ENCODE measurements at regions not wholly inside any gene's neighbourhood (a gene's known extent, or its start where the extent isn't known, plus 50 kb on each side); places are given as distances from the start of the nearest gene placed in this dataset.
A peak's percentile ranks its signal among the peaks of the same experiment; 100 is the strongest.

DNA sequence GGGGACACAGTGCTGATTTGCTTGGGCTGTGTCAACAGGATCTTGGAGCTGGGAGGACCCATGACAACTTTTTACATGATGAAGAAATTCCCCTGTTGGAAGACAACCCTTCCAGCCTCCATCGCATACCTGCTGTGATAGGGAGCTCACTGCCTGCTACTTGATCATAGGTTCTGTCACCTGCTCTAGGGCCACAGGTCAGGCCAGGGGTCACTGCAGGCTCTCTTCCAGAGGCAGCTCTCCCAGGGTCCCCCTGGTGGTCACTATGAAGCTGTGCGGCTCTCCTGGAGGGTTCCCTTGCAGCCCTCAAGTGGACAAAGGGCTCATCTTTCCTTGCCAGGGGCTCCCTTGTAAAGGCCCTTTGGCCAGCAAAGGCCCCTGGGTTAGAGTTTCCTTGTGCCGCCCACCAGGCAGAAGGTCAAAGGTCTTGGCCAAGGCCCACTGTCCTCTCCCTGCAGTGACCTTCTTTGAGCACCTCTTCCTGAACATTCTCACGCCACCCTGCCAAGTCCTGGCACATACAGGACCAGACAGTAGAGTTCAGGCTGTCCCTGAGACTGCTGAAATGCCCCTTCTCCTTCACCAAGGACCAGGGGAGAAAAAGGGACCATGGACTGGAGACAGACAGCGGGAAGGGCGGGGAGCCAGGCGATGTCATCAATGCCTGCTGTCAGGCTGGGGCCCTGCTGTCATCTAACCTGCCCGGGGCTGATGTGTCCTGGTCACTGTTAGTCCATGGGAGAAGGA, 345.1 kb downstream of the DYSF start:
- TF ChIP-seq, protein P1, sequence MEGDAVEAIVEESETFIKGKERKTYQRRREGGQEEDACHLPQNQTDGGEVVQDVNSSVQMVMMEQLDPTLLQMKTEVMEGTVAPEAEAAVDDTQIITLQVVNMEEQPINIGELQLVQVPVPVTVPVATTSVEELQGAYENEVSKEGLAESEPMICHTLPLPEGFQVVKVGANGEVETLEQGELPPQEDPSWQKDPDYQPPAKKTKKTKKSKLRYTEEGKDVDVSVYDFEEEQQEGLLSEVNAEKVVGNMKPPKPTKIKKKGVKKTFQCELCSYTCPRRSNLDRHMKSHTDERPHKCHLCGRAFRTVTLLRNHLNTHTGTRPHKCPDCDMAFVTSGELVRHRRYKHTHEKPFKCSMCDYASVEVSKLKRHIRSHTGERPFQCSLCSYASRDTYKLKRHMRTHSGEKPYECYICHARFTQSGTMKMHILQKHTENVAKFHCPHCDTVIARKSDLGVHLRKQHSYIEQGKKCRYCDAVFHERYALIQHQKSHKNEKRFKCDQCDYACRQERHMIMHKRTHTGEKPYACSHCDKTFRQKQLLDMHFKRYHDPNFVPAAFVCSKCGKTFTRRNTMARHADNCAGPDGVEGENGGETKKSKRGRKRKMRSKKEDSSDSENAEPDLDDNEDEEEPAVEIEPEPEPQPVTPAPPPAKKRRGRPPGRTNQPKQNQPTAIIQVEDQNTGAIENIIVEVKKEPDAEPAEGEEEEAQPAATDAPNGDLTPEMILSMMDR (IDR thresholded peaks at IDR 0.05; ENCODE audit: insufficient read depth, low read length, poor library complexity, severe bottlenecking), result peak; percentile 35
- no peak for TF ChIP-seq EZH2phosphoT487 (conservative IDR thresholded peaks at IDR 0.05; ENCODE audit: low read length)
